H9 (cell line): ENCODE measurements at regions not wholly inside any gene's neighbourhood (a gene's known extent, or its start where the extent isn't known, plus 50 kb on each side); places are given as distances from the start of the nearest gene placed in this dataset.

Experiments
- DNase-seq: peaks from one replicate; pipeline ENCODE4 v3.0.0-alpha.2; 2017
- H2AFZ ChIP-seq: one replicate; pipeline ENCODE4 v1.6.1; 2013; ENCODE audit warnings: mild to moderate bottlenecking, low read length, control low read depth, moderate library complexity
- H2AK5ac ChIP-seq: 2 replicates; pipeline ENCODE4 v1.6.1; 2013; ENCODE audit warnings: low read length, control low read depth, mixed read lengths; ENCODE audit not compliant: insufficient read length
- H2BK120ac ChIP-seq: one replicate; pipeline ENCODE4 v1.6.1; 2013; ENCODE audit warnings: low read depth, mild to moderate bottlenecking, low read length, control low read depth, inconsistent platforms; ENCODE audit not compliant: poor library complexity, severe bottlenecking
- H2BK12ac ChIP-seq: 2 replicates; pipeline ENCODE4 v1.6.1; 2013; ENCODE audit warnings: low read length, control low read depth, mixed read lengths, low read depth; ENCODE audit not compliant: insufficient read length
- H2BK15ac ChIP-seq: 2 replicates; pipeline ENCODE4 v1.6.1; 2013; ENCODE audit warnings: low read depth, low read length, control low read depth
- H2BK20ac ChIP-seq: one replicate; pipeline ENCODE4 v1.6.1; 2013; ENCODE audit warnings: low read depth, mild to moderate bottlenecking, low read length, control low read depth, inconsistent platforms; ENCODE audit not compliant: poor library complexity, severe bottlenecking
- H2BK5ac ChIP-seq: 2 replicates; pipeline ENCODE4 v1.6.1; 2013; ENCODE audit warnings: low read length, control low read depth, mixed read lengths; ENCODE audit not compliant: insufficient read length
- H3K14ac ChIP-seq: 2 replicates; pipeline ENCODE4 v1.6.1; 2013; ENCODE audit warnings: low read length, control low read depth; ENCODE audit not compliant: insufficient read depth
- H3K18ac ChIP-seq: 2 replicates; pipeline ENCODE4 v1.6.1; 2013; ENCODE audit warnings: low read depth, mild to moderate bottlenecking, mixed read lengths, low read length, control low read depth; ENCODE audit not compliant: insufficient read length
- H3K23ac ChIP-seq: 2 replicates; pipeline ENCODE4 v1.6.1; 2013; ENCODE audit warnings: low read length, control low read depth, mixed read lengths, low read depth; ENCODE audit not compliant: insufficient read length
- H3K23me2 ChIP-seq: 2 replicates; pipeline ENCODE4 v1.6.1; 2013; ENCODE audit warnings: low read depth, mild to moderate bottlenecking, mixed read lengths, low read length, control low read depth; ENCODE audit not compliant: insufficient read length, poor library complexity, severe bottlenecking
- H3K27ac ChIP-seq: 2 replicates; pipeline ENCODE4 v1.5.1; 2013; ENCODE audit warnings: low read length, control low read depth, mixed read lengths, low read depth; ENCODE audit not compliant: insufficient read length
- H3K27me3 ChIP-seq: 2 replicates; pipeline ENCODE4 v1.6.1; 2013; ENCODE audit warnings: low read length, control low read depth, inconsistent platforms; ENCODE audit not compliant: insufficient read depth
- H3K4ac ChIP-seq: 2 replicates; pipeline ENCODE4 v1.6.1; 2013; ENCODE audit warnings: low read depth, mild to moderate bottlenecking, control low read depth, inconsistent platforms, low read length, moderate library complexity
- H3K4me1 ChIP-seq: 2 replicates; pipeline ENCODE4 v1.6.1; 2013; ENCODE audit warnings: low read length, control low read depth, inconsistent platforms; ENCODE audit not compliant: insufficient read depth
- H3K4me2 ChIP-seq: 2 replicates; pipeline ENCODE4 v1.6.1; 2013; ENCODE audit warnings: low read length, control low read depth, mixed read lengths; ENCODE audit not compliant: insufficient read length, insufficient read depth
- H3K56ac ChIP-seq: 2 replicates; pipeline ENCODE4 v1.6.1; 2013; ENCODE audit warnings: low read depth, mild to moderate bottlenecking, mixed read lengths, low read length, control low read depth; ENCODE audit not compliant: insufficient read length
- H3K79me1 ChIP-seq: 2 replicates; pipeline ENCODE4 v1.6.1; 2013; ENCODE audit warnings: low read depth, mild to moderate bottlenecking, moderate library complexity, low read length, control low read depth, inconsistent platforms; ENCODE audit not compliant: insufficient read depth, poor library complexity, severe bottlenecking
- H3K79me2 ChIP-seq: 2 replicates; pipeline ENCODE4 v1.6.1; 2013; ENCODE audit warnings: low read length, control low read depth, inconsistent platforms; ENCODE audit not compliant: insufficient read depth
- H3K9ac ChIP-seq: 2 replicates; pipeline ENCODE4 v1.6.1; 2013; ENCODE audit warnings: low read length, control low read depth, mixed read lengths; ENCODE audit not compliant: insufficient read length; ENCODE audit errors: extremely low read depth
- H3K9me3 ChIP-seq: one replicate; pipeline ENCODE4 v1.6.1; 2013; ENCODE audit warnings: low read depth, low read length, inconsistent platforms; ENCODE audit not compliant: control insufficient read depth
- H3T11ph ChIP-seq: one replicate; pipeline ENCODE4 v1.6.1; 2013; ENCODE audit warnings: mild to moderate bottlenecking, low read length, control low read depth, inconsistent platforms
- H4K20me1 ChIP-seq: one replicate; pipeline ENCODE4 v1.6.1; 2013; ENCODE audit not compliant: control insufficient read depth, insufficient read length, insufficient read depth
- H4K5ac ChIP-seq: 2 replicates; pipeline ENCODE4 v1.6.1; 2013; ENCODE audit warnings: low read depth, mild to moderate bottlenecking, mixed read lengths, low read length, control low read depth; ENCODE audit not compliant: insufficient read length
- H4K8ac ChIP-seq: replicated peaks from 2 replicates; pipeline ENCODE4 v1.6.1; 2013; ENCODE audit warnings: low read length, control low read depth, mixed read lengths, low read depth; ENCODE audit not compliant: insufficient read length
- H4K91ac ChIP-seq: 2 replicates; pipeline ENCODE4 v1.6.1; 2013; ENCODE audit warnings: low read depth, mild to moderate bottlenecking, moderate library complexity, mixed read lengths, low read length, control low read depth; ENCODE audit not compliant: insufficient read length
- H3K27ac Mint-ChIP-seq, 3 experiments: 2 replicates in 2 of 3; 3 replicates in 1 of 3; pipeline ENCODE4 v1.8.0; 2020 to 2021; ENCODE audit warnings: mixed read lengths in 3 of 3, mild to moderate bottlenecking in 1 of 3, moderate library complexity in 1 of 3
- H3K27me3 Mint-ChIP-seq: 2 replicates; pipeline ENCODE4 v1.8.0; 2021; ENCODE audit warnings: low read depth, mild to moderate bottlenecking, moderate library complexity, mixed read lengths
- H3K36me3 Mint-ChIP-seq, 3 experiments: 2 replicates in 2 of 3; 3 replicates in 1 of 3; pipeline ENCODE4 v1.8.0; 2020 to 2021; ENCODE audit warnings: low read depth in 3 of 3, mixed read lengths in 3 of 3; ENCODE audit not compliant: insufficient read depth in 1 of 3
- H3K4me1 Mint-ChIP-seq, 2 experiments: 2 replicates each; pipeline ENCODE4 v1.8.0; 2020; ENCODE audit warnings: mixed read lengths in 2 of 2
- H3K4me3 Mint-ChIP-seq, 2 experiments: 2 replicates in 1 of 2; 3 replicates in 1 of 2; pipeline ENCODE4 v1.8.0; 2020 to 2021; ENCODE audit warnings: mild to moderate bottlenecking in 2 of 2, mixed read lengths in 2 of 2, moderate library complexity in 1 of 2
- H3K9me3 Mint-ChIP-seq, 2 experiments: 2 replicates in 1 of 2; 3 replicates in 1 of 2; pipeline ENCODE4 v1.8.0; 2020; ENCODE audit warnings: mild to moderate bottlenecking in 2 of 2, mixed read lengths in 2 of 2, moderate library complexity in 1 of 2
- WGBS: extraction: QIAGEN DNeasy Blood & Tissue Kit; methylation state at CpG from one replicate; pipeline ENCODE4 v1.1.7; 2013; ENCODE audit warnings: missing lambda C conversion rate, low lambda C conversion rate, mixed read lengths; ENCODE audit not compliant: insufficient read length; ENCODE audit errors: extremely low coverage; 5-methylcytosine and 5-hydroxymethylcytosine counted together
- TF ChIP-seq, protein P1 (sequence below): fragments of 200-600 bp; sonication (generic); conservative IDR thresholded peaks from 3 replicates; pipeline ENCODE4 v1.8.0; 2021; ENCODE audit warnings: antibody characterized with exemption, mild to moderate bottlenecking

DNA sequence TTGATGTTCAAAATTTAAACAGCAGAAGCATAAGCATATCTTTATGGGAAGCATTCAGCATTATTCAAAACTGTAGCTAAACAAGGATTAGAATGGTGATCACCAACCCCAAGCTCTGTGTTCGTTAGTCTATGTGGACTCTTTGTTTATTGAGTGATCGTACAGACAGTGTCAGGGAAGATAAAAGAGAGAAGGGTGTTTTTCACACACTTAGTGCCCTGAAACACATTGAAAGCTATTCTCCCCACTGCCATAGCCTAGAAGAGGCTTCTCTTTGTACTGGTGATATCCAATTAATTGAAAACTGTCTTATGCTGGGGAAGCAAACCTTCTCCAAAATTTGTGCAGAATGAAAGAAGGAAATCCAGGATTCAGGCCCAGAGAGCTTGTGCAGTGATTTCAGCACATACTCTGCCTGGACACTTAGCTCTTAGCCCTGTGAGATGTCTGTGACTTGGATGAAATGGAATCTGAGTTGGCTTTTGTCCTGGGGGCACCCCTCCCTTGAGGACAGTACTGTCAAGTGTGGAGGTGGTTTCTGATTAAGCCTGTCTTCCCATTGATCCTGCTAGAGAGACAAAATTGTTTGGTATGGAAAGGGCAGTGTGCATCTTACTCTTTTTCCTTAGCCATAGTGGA lies 125.7 kb upstream of the MTHFD1L start:
- H2BK12ac ChIP-seq: no peak overlapping the region
- TF ChIP-seq, protein P1, sequence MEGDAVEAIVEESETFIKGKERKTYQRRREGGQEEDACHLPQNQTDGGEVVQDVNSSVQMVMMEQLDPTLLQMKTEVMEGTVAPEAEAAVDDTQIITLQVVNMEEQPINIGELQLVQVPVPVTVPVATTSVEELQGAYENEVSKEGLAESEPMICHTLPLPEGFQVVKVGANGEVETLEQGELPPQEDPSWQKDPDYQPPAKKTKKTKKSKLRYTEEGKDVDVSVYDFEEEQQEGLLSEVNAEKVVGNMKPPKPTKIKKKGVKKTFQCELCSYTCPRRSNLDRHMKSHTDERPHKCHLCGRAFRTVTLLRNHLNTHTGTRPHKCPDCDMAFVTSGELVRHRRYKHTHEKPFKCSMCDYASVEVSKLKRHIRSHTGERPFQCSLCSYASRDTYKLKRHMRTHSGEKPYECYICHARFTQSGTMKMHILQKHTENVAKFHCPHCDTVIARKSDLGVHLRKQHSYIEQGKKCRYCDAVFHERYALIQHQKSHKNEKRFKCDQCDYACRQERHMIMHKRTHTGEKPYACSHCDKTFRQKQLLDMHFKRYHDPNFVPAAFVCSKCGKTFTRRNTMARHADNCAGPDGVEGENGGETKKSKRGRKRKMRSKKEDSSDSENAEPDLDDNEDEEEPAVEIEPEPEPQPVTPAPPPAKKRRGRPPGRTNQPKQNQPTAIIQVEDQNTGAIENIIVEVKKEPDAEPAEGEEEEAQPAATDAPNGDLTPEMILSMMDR: no peak
- no peaks in the 10 kb centered on the region for H3K9me3 Mint-ChIP-seq
- no peaks in the 10 kb centered on the region for H3K4me1 ChIP-seq
- no peak overlapping the region for H3K4ac ChIP-seq
- H3K4me1 Mint-ChIP-seq: peaks cover 0 to 4% of the 10 kb centered on the region in 2 experiments; a peak in 1 of 4 replicates
- no peak overlapping the region for H3K23ac ChIP-seq
- no peaks in the 10 kb centered on the region for H3K79me1 ChIP-seq
- no peak overlapping the region for H2AFZ ChIP-seq
- H3K4me3 Mint-ChIP-seq: no peak overlapping the region
- no peak overlapping the region for H4K8ac ChIP-seq
- no CpG with 5 or more reads among the region's 2 CpGs for WGBS
- no peak overlapping the region for H2AK5ac ChIP-seq
- H3K9ac ChIP-seq: no peak overlapping the region
- H3K14ac ChIP-seq: no peak overlapping the region
- no peaks in the 10 kb centered on the region for H3K23me2 ChIP-seq
- no peak overlapping the region for H3K27ac Mint-ChIP-seq
- no peak overlapping the region for H3K18ac ChIP-seq
- no peak overlapping the region for H4K91ac ChIP-seq
- H3K56ac ChIP-seq: no peak overlapping the region
- H4K20me1 ChIP-seq: no peaks in the 10 kb centered on the region
- H2BK5ac ChIP-seq: no peak overlapping the region
- no peak overlapping the region for H2BK15ac ChIP-seq
- H3K36me3 Mint-ChIP-seq: no peaks in the 10 kb centered on the region
- no peak overlapping the region for H3K4me2 ChIP-seq
- H4K5ac ChIP-seq: no peak overlapping the region
- H3K9me3 ChIP-seq: no peaks in the 10 kb centered on the region
- no peaks in the 10 kb centered on the region for H3K79me2 ChIP-seq
- H3K27ac ChIP-seq: no peak overlapping the region
- H2BK120ac ChIP-seq: no peak overlapping the region
- H2BK20ac ChIP-seq: no peak overlapping the region
- H3K27me3 Mint-ChIP-seq: peaks cover 4% of the 10 kb centered on the region; the same call in 1 of the 2 replicates
- no peaks in the 10 kb centered on the region for H3K27me3 ChIP-seq
- DNase-seq: no peak
- no peak overlapping the region for H3T11ph ChIP-seq
